HG03095 (cell line): ENCODE measurements at regions not wholly inside any gene's neighbourhood (a gene's known extent, or its start where the extent isn't known, plus 50 kb on each side); places are given as distances from the start of the nearest gene placed in this dataset.
A peak's percentile ranks its signal among the peaks of the same experiment; 100 is the strongest.

Source experiments
- ATAC-seq: cut with Tn5 transposase; IDR thresholded peaks from one replicate; pipeline ENCODE4 v1.9.1; 2021; ENCODE audit warnings: moderate library complexity; ENCODE audit not compliant: unreplicated experiment

GRCh38 chr13:62625214-62625881 lies 1209.7 kb upstream of the PCDH20 start:
- no peak for ATAC-seq

- ATAC-seq, result no peak
Observed at GRCh38 chr13:62613819-62614218, 1198.2 kb upstream of the PCDH20 start.

- ATAC-seq, result no peak
Observed at GRCh38 chr13:62611343-62611742, 1195.7 kb upstream of the PCDH20 start.

- no peak for ATAC-seq
Observed at GRCh38 chr13:62598708-62599107, 1183.1 kb upstream of the PCDH20 start.

GRCh38 chr13:62595976-62596375 lies 1180.3 kb upstream of the PCDH20 start:
- ATAC-seq, result no peak

GRCh38 chr13:62593804-62594203 lies 1178.2 kb upstream of the PCDH20 start:
- ATAC-seq, result no peak

GRCh38 chr13:62583466-62583865 lies 1167.8 kb upstream of the PCDH20 start:
- ATAC-seq, result no peak

GRCh38 chr13:62578402-62578801 lies 1162.8 kb upstream of the PCDH20 start:
- no peak for ATAC-seq

- ATAC-seq, result no peak
Observed at GRCh38 chr13:62564770-62565169, 1149.1 kb upstream of the PCDH20 start.

- ATAC-seq, result no peak
Observed at GRCh38 chr13:62563251-62563650, 1147.6 kb upstream of the PCDH20 start.

- ATAC-seq, result no peak
Observed at GRCh38 chr13:62556978-62557377, 1141.3 kb upstream of the PCDH20 start.

GRCh38 chr13:62551588-62551987 lies 1135.9 kb upstream of the PCDH20 start:
- ATAC-seq, result no peak

GRCh38 chr13:62544928-62545327 lies 1129.3 kb upstream of the PCDH20 start:
- no peak for ATAC-seq

GRCh38 chr13:62537593-62537992 lies 1121.9 kb upstream of the PCDH20 start:
- ATAC-seq, result no peak

- no peak for ATAC-seq
Observed at GRCh38 chr13:62525652-62526051, 1110.0 kb upstream of the PCDH20 start.

- peak; percentile 46 for ATAC-seq
Observed at GRCh38 chr13:62524498-62524897, 1108.8 kb upstream of the PCDH20 start.

- peak; percentile 86 for ATAC-seq
Observed at GRCh38 chr13:62524061-62524460, 1108.4 kb upstream of the PCDH20 start.

GRCh38 chr13:62512194-62513141 lies 1096.8 kb upstream of the PCDH20 start:
- peak; percentile 89 for ATAC-seq

- peak; percentile 45 for ATAC-seq
Observed at GRCh38 chr13:62510906-62511655, 1095.4 kb upstream of the PCDH20 start.

GRCh38 chr13:62502588-62502987 lies 1086.9 kb upstream of the PCDH20 start:
- ATAC-seq, result no peak

- ATAC-seq, result no peak
Observed at GRCh38 chr13:62489731-62490130, 1074.1 kb upstream of the PCDH20 start.
